GM19372 (cell line): ENCODE measurements at regions not wholly inside any gene's neighbourhood (a gene's known extent, or its start where the extent isn't known, plus 50 kb on each side); places are given as distances from the start of the nearest gene placed in this dataset.

Source experiments
- ATAC-seq: cut with Tn5 transposase; IDR thresholded peaks from one replicate; pipeline ENCODE4 v1.9.1; 2021; ENCODE audit warnings: mild to moderate bottlenecking, low read depth, moderate library complexity; ENCODE audit not compliant: unreplicated experiment

DNA sequence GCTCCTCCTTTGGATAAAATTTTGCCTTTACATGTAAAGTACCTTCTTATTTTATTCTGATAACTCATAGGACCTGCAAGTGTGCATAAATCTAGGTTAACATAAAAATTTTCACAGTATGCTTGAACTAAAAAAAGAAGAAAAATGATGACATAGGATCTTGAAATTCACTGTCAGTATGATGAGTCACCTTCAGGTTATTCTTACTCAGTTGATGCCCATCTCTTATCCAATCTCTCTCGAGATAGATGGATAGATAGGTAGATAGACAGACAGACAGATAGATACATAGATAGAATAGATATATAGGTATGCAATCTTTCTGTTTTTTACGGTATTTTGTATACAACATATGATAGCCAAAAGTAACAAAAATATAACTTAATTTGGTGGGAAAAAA is 485.5 kb downstream of the NAF1 start:
- ATAC-seq, result no peak

- ATAC-seq, result no peak
Measured at GRCh38 chr4:162675661-162676060, 491.0 kb downstream of the NAF1 start.

GRCh38 chr4:162661913-162662312 is 498.1 kb upstream of the FSTL5 start:
- no peak for ATAC-seq

GRCh38 chr4:162659716-162660115 is 495.9 kb upstream of the FSTL5 start:
- ATAC-seq, result no peak

DNA sequence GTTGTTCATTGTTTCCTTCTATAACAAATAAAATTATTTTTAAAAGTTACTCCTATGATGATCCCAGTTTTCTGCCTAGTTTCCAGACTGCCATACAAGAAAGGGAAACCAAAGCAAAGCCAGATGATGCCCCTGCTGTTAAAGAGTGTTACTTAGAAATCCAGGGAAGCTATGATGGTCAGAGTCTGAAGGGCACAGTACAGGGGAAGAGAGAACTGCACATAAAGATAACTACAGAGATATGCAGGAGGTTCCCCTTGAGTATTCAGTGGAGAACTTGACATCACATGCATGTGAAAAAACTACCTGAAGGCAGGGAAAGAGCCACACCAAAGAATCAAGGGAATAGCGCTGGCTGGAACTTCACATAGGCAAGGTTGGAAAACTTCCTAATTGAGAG is 494.2 kb upstream of the FSTL5 start:
- ATAC-seq, result no peak

DNA sequence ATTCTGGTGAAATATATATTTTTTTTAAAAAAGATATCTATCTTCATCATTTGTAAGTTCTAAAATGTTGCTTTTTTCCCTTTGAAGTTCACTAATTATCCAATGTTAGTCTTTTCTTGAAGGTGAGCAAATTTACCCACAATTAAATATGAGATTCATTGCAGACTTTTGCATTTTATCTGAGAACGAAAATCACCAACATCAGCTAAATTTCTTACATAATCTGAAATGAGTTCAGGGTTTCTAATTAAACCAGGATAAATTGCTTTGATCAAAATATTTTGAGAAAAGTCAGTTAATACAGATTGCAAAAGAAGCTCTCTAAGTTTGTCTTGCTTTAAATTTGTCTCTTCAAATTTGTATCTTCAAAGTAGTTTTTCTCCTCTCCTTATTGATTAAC is 486.4 kb upstream of the FSTL5 start:
- ATAC-seq, result no peak

DNA sequence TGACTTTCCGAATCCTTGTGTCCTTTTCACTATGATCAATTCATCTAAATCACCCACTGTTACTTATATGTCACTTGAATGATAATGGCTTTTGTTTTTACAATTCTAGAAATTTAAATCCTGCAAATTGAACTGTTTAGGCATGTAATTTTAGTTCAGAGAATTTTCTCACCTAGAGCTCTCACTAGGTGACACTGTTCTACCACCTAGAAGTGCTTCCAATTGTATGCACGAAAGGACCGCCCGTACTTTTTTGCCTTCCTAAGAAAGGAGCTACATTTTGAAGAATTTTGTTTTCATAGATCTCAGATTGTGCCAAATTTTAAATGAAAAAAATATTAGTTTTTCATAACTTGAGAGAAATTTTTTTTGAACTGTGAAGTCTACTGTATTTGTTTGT is 481.6 kb upstream of the FSTL5 start:
- ATAC-seq, result no peak

GRCh38 chr4:162644346-162644745 is 480.5 kb upstream of the FSTL5 start:
- no peak for ATAC-seq

DNA sequence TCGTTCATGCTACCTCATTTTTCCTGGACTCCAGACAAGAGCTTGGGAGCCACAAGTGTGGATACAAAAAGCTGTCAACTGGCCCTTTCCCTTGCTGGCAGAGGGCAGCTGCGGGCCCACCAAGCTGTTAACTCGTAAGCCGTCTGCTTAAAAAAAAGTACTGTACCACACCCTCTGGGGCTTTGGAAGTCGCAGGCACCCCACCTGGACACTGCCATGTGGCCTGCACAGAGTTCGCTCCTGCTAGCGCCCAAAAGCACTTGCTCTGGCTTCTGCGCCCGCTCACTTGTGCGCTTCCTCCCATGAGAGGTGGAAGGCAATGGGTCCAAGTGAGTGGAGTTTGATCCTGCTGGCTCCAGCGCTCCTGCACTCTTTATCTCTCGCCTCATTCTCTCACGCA is 476.4 kb upstream of the FSTL5 start:
- ATAC-seq, result no peak

DNA sequence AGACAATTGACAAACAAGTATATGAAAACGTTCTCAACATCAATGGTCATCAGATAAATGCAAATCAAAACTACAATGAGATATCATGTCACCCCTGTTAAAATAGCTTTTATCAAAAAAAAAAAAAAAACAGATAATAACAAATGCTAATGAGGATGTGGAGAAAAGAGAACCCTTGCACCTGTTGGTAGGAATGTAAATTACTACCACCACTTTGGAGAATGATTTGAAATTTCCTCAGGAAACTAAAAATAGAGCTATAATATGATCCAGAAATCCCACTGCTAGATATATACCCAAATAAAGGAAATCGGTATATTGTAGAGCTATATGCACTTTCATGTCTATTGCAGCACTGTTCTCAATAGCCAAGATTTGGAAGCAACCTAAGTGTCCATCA is 470.6 kb upstream of the FSTL5 start:
- no peak for ATAC-seq

DNA sequence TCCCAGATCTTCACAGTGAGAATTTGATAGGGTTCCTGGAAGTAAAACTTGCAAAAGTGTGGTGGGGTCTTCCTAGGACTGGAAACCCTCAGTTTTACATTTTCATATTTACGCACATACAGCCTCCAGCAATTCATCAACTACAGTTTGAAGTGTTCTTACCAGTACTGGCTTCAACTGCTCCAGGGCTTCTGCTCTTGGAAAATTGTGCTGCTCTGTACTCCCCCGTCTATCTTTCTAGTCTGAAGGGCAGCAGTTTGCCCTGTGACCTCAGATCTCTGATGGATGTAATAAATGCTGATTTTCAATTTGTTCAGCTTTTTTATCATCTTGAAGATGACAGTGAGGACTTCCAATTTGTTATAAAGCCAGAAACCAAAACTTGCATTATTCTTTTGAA is 458.9 kb upstream of the FSTL5 start:
- ATAC-seq, result no peak

DNA sequence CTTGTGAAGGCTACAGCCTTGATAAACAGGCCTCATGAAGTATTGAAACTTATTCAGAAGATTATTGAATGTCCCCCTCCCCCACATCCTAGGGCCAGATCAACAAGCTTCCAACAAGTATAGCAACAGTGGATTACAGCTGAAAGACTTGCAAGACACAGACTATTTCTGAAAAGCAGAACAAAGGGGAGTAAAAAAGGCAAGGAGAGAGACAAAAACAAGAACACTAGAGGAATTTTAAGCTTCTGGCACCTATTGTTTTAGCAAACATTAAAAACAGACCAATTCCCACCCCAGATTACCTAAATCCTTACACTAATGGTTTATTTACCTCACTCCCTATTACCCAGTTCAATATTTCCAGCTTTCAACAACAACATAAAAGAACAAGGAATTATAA is 446.3 kb upstream of the FSTL5 start:
- no peak for ATAC-seq

GRCh38 chr4:162586266-162586665 is 422.5 kb upstream of the FSTL5 start:
- no peak for ATAC-seq

GRCh38 chr4:162582180-162582579 is 418.4 kb upstream of the FSTL5 start:
- no peak for ATAC-seq

GRCh38 chr4:162565730-162566129 is 401.9 kb upstream of the FSTL5 start:
- ATAC-seq, result no peak

GRCh38 chr4:162560073-162560472 is 396.3 kb upstream of the FSTL5 start:
- no peak for ATAC-seq

- ATAC-seq, result no peak
Measured at GRCh38 chr4:162557516-162558106, 393.8 kb upstream of the FSTL5 start.

- ATAC-seq, result no peak
Measured at GRCh38 chr4:162535121-162535520, 371.3 kb upstream of the FSTL5 start.

DNA sequence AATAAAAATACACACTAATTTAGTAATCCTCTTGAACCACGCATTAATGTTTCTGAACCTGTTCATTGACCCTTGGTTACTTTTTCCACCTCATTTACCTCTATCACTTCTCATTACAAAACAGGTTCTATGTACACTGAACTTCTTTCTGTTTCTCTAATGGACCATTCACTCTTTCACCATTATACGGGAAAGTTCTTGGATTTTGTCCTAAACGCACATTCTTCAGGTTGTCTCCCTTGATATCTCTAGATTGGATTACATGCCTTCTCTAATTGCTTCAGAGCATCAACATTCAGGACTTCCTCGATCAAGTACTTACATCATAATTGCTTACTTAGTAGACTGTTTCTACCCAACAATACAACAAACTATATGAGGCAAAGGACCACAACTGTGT is 359.4 kb upstream of the FSTL5 start:
- ATAC-seq, result no peak

DNA sequence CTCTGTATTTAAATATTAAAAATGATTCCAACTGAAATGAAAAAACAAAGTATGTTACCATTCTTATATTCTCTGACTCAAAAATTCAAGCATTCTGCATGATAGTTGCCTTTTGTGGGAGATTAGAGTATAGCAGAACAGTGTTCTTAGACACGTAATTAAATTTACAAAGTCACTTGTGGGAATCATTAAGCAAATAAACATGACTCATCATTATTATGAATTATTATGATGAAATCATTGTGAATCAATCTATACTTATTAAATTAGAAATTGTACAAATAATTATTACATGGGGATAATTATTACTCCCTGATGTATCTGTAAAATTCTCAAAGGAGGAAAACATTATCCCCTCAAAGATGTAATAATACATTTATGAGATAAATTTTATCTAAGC is 358.9 kb upstream of the FSTL5 start:
- no peak for ATAC-seq

- ATAC-seq, result no peak
Measured at GRCh38 chr4:162510937-162511336, 347.1 kb upstream of the FSTL5 start.

GRCh38 chr4:162510115-162510514 is 346.3 kb upstream of the FSTL5 start:
- ATAC-seq, result no peak

- ATAC-seq, result no peak
Measured at GRCh38 chr4:162509333-162509732, 345.5 kb upstream of the FSTL5 start.
